ENCODE measurements at regions not wholly inside any gene's neighbourhood (a gene's known extent, or its start where the extent isn't known, plus 50 kb on each side); places are given as distances from the start of the nearest gene placed in this dataset.

GRCh38 chr2:219758907-219759680 lies 131.7 kb downstream of the SLC4A3 start (continued):
- TF ChIP-seq RXRB (CRISPR knock-in tag; IDR thresholded peaks at IDR 0.05; ENCODE audit: borderline replicate concordance) = no peak

- ChIA-PET POLR2A (no interaction called here), CTCF (ENCODE audit: low intra/inter-chr PET ratio, low total read pairs) (no interaction called here)
- H3K79me2 ChIP-seq (ENCODE audit: insufficient read depth, low read length) = no peaks in the 10 kb centered on the region
- 0% methylated on average over 3 of the region's 3 CpGs for WGBS (ENCODE audit: low lambda C conversion rate)
- H3K36me3 ChIP-seq (replicated peaks in 1 of 2; ENCODE audit: control insufficient read depth in 1 of 2, insufficient read depth in 2 of 2, low read length in 2 of 2) = no peaks in the 10 kb centered on the region
- peaks cover 0 to 3% of the 10 kb centered on the region in 2 experiments; a peak in 1 of 5 replicates for H3K27me3 ChIP-seq (ENCODE audit: control insufficient read depth in 1 of 2, insufficient read depth in 2 of 2, low read length in 2 of 2)
- ATAC-seq = no peak
- in situ Hi-C loops (cut with HindIII; ENCODE audit: extremely low pct_ligation_motif_present, low pct_unique_long_range_greater_than_20kb) (no loop called here), intact Hi-C loops (cut with micrococcal nuclease; ENCODE audit: unreplicated experiment) (no loop called here)
- BruUV-seq (replicated peaks) = no TSS peak
- no peaks in the 10 kb centered on the region for H3K4me1 ChIP-seq (ENCODE audit: insufficient read depth, low read length)
- DNase-seq (ENCODE audit: low spot score) = no peak
- FAIRE-seq = no peak
- H3K4me2 ChIP-seq (ENCODE audit: low read depth, low read length) = no peak overlapping the region
- no peaks in the 10 kb centered on the region for H3K9me3 ChIP-seq (ENCODE audit: low read length)
- no peak overlapping the region for H3K9ac ChIP-seq (ENCODE audit: insufficient read depth, low read depth, low read length)
- no peak overlapping the region for H2AFZ ChIP-seq (ENCODE audit: low read length)
- H4K20me1 ChIP-seq (ENCODE audit: insufficient read depth, low read length) = no peaks in the 10 kb centered on the region
- no peak overlapping the region for H3K4me3 ChIP-seq (replicated peaks in 1 of 3; ENCODE audit: insufficient read depth in 1 of 3, low read depth in 2 of 3, low read length in 3 of 3)
- no peak overlapping the region for H3K27ac ChIP-seq (ENCODE audit: extremely low read length, insufficient read depth, low read length)
- TF ChIP-seq ZNF33B (CRISPR knock-in tag; IDR thresholded peaks at IDR 0.05) (no peak), ZNF34 (CRISPR knock-in tag; IDR thresholded peaks at IDR 0.05; ENCODE audit: borderline replicate concordance) (no peak), KIAA2018 (CRISPR knock-in tag; IDR thresholded peaks at IDR 0.05; ENCODE audit: borderline replicate concordance) (no peak), GPBP1L1 (CRISPR knock-in tag; IDR thresholded peaks at IDR 0.05) (no peak), GPN1 (CRISPR knock-in tag; IDR thresholded peaks at IDR 0.05; ENCODE audit: borderline replicate concordance) (no peak), ZNF660 (CRISPR knock-in tag; IDR thresholded peaks at IDR 0.05; ENCODE audit: borderline replicate concordance, low read depth) (no peak), SRSF4 (IDR thresholded peaks at IDR 0.05; ENCODE audit: low read depth, low read length, poor library complexity, severe bottlenecking) (no peak), NBN (conservative IDR thresholded peaks at IDR 0.05) (no peak), ZNF768 (CRISPR knock-in tag; IDR thresholded peaks at IDR 0.05) (no peak), ZNF761 (CRISPR knock-in tag; conservative IDR thresholded peaks at IDR 0.05) (no peak), MEIS1 (CRISPR knock-in tag; IDR thresholded peaks at IDR 0.05; ENCODE audit: borderline replicate concordance) (no peak), ZSCAN25 (CRISPR knock-in tag; IDR thresholded peaks at IDR 0.05) (no peak)
Observed at GRCh38 chr2:219759801-219760200, 132.4 kb downstream of the SLC4A3 start.
